HG03469 (cell line): ENCODE measurements at regions not wholly inside any gene's neighbourhood (a gene's known extent, or its start where the extent isn't known, plus 50 kb on each side); places are given as distances from the start of the nearest gene placed in this dataset.
"Not testable (repeated sequence)": the region's sequence is repeated elsewhere in the genome, so short reads cannot be mapped to it uniquely, and the experiment has no call there.

ENCODE experiments used
- ATAC-seq: cut with Tn5 transposase; IDR thresholded peaks from one replicate; pipeline ENCODE4 v1.9.1; 2021; ENCODE audit warnings: mild to moderate bottlenecking, moderate library complexity, moderate number of reproducible peaks; ENCODE audit not compliant: unreplicated experiment

GRCh38 chr21:22359599-22359998 lies 1361.4 kb downstream of the NCAM2 start:
- not testable (repeated sequence) for ATAC-seq

GRCh38 chr21:22363504-22363903 lies 1365.3 kb downstream of the NCAM2 start:
- no peak for ATAC-seq

GRCh38 chr21:22364163-22364562 lies 1366.0 kb downstream of the NCAM2 start:
- no peak for ATAC-seq

GRCh38 chr21:22374218-22374969 lies 1376.2 kb downstream of the NCAM2 start:
- ATAC-seq = no peak

GRCh38 chr21:22377795-22378194 lies 1379.6 kb downstream of the NCAM2 start:
- ATAC-seq = not testable (repeated sequence)

GRCh38 chr21:22393324-22393723 lies 1395.1 kb downstream of the NCAM2 start:
- ATAC-seq = no peak

GRCh38 chr21:22395965-22396364 lies 1397.8 kb downstream of the NCAM2 start:
- ATAC-seq = no peak

- ATAC-seq = no peak
Measured at GRCh38 chr21:22399681-22400514, 1401.7 kb downstream of the NCAM2 start.

- ATAC-seq = no peak
Measured at GRCh38 chr21:22409571-22409970, 1411.4 kb downstream of the NCAM2 start.

GRCh38 chr21:22416555-22416954 lies 1418.3 kb downstream of the NCAM2 start:
- no peak for ATAC-seq

- no peak for ATAC-seq
Measured at GRCh38 chr21:22421416-22422180, 1423.4 kb downstream of the NCAM2 start.

GRCh38 chr21:22438428-22439086 lies 1440.3 kb downstream of the NCAM2 start:
- no peak for ATAC-seq

- no peak for ATAC-seq
Measured at GRCh38 chr21:22444990-22445389, 1446.8 kb downstream of the NCAM2 start.

- no peak for ATAC-seq
Measured at GRCh38 chr21:22450507-22450906, 1452.3 kb downstream of the NCAM2 start.

GRCh38 chr21:22456241-22456640 lies 1458.0 kb downstream of the NCAM2 start:
- no peak for ATAC-seq

- no peak for ATAC-seq
Measured at GRCh38 chr21:22468893-22469292, 1470.7 kb downstream of the NCAM2 start.

- no peak for ATAC-seq
Measured at GRCh38 chr21:22474403-22474802, 1476.2 kb downstream of the NCAM2 start.

- ATAC-seq = no peak
Measured at GRCh38 chr21:22476214-22476613, 1478.0 kb downstream of the NCAM2 start.

- ATAC-seq = no peak
Measured at GRCh38 chr21:22476726-22477646, 1478.8 kb downstream of the NCAM2 start.

- no peak for ATAC-seq
Measured at GRCh38 chr21:22490049-22490448, 1491.8 kb downstream of the NCAM2 start.
